Endothelial cell of umbilical vein (primary cell): ENCODE measurements at regions not wholly inside any gene's neighbourhood (a gene's known extent, or its start where the extent isn't known, plus 50 kb on each side); places are given as distances from the start of the nearest gene placed in this dataset.

Experiments used
- BruUV-seq: library from RNA; stranded (reverse); fragments of 400-500 nt; replicated peaks from 2 replicates; lab custom pipeline; 2021; lab: Mats Ljungman, UMichigan
- CTCF ChIA-PET: fragments of 300-600, 350-600 bp; sonication (Branson Sonifier 250); formaldehyde crosslinking; loops from one replicate; lab custom pipeline; 2021; ENCODE audit warnings: antibody characterized with exemption, inconsistent platforms; lab: Charles Lee
- POLR2A ChIA-PET: fragments of 300-600, 350-600 bp; sonication (Branson Sonifier 250); formaldehyde crosslinking; loops from one replicate; lab custom pipeline; 2021; ENCODE audit warnings: antibody characterized with exemption, inconsistent platforms; lab: Charles Lee
- DNase-seq: peaks from one replicate; pipeline ENCODE4 v3.0.0-alpha.2; 2011; ENCODE audit warnings: low read depth, low spot score
- FAIRE-seq: peaks from 2 replicates; lab custom pipeline; 2011; peaks lifted over from hg19 to GRCh38; lab: Jason Lieb, UNC
- H2AFZ ChIP-seq: 2 replicates; pipeline ENCODE4 v1.6.0; 2012; ENCODE audit warnings: low read depth, low read length, control low read depth, inconsistent platforms
- H3K27ac ChIP-seq: 2 replicates; pipeline ENCODE4 v1.5.1; 2011; ENCODE audit warnings: low read depth, mild to moderate bottlenecking, control low read depth, low read length, moderate library complexity; ENCODE audit not compliant: insufficient read depth
- H3K27me3 ChIP-seq, 2 experiments: 2 replicates each; pipeline versions ENCODE4 v1.6.0 to v1.6.1; 2011; ENCODE audit warnings: low read length in 2 of 2, mixed read lengths in 1 of 2; ENCODE audit not compliant: control insufficient read depth in 2 of 2, insufficient read depth in 2 of 2
- H3K36me3 ChIP-seq, 2 experiments: 2 replicates in 1 of 2; 3 replicates in 1 of 2; pipeline ENCODE4 v1.5.1; 2011; ENCODE audit warnings: low read length in 2 of 2, mild to moderate bottlenecking in 1 of 2, moderate library complexity in 1 of 2; ENCODE audit not compliant: control insufficient read depth in 2 of 2, insufficient read depth in 2 of 2; ENCODE audit errors: extremely low read depth in 1 of 2
- H3K4me1 ChIP-seq: 3 replicates; pipeline ENCODE4 v1.5.1; 2011; ENCODE audit warnings: mild to moderate bottlenecking, low read length; ENCODE audit not compliant: control insufficient read depth, insufficient read depth; ENCODE audit errors: extremely low read depth
- H3K4me2 ChIP-seq: 2 replicates; pipeline ENCODE4 v1.6.1; 2011; ENCODE audit warnings: low read length, control low read depth, mixed read lengths; ENCODE audit not compliant: insufficient read depth
- H3K4me3 ChIP-seq, 3 experiments: fragments of 200-600 bp in 1 of 3; sonication (generic), shearing (Covaris generic) in 1 of 3; replicated peaks in 1 of 3; 2 replicates each; pipeline ENCODE4 v1.5.1; 2011 to 2016; ENCODE audit warnings: control low read depth in 3 of 3, low read length in 3 of 3, mild to moderate bottlenecking in 2 of 3, inconsistent platforms in 1 of 3, low read depth in 1 of 3, moderate library complexity in 1 of 3; ENCODE audit not compliant: insufficient read depth in 1 of 3
- H3K79me2 ChIP-seq: 2 replicates; pipeline ENCODE4 v1.6.0; 2012; ENCODE audit warnings: low read length, inconsistent platforms; ENCODE audit not compliant: control insufficient read depth, insufficient read depth
- H3K9ac ChIP-seq: replicated peaks from 2 replicates; pipeline ENCODE3; 2011; ENCODE audit warnings: low read length, control low read depth; ENCODE audit not compliant: insufficient read depth; ENCODE audit errors: extremely low read depth
- H3K9me1 ChIP-seq: replicated peaks from 3 replicates; pipeline ENCODE4 v1.6.0; 2011; ENCODE audit warnings: mild to moderate bottlenecking, low read length; ENCODE audit not compliant: control insufficient read depth, insufficient read depth; ENCODE audit errors: extremely low read depth
- H3K9me3 ChIP-seq: replicated peaks from 2 replicates; pipeline ENCODE4 v1.5.1; 2012; ENCODE audit warnings: low read length, inconsistent platforms; ENCODE audit not compliant: control insufficient read depth, insufficient read depth
- H4K20me1 ChIP-seq: replicated peaks from 2 replicates; pipeline ENCODE3; 2011; ENCODE audit warnings: mild to moderate bottlenecking, low read length; ENCODE audit not compliant: control insufficient read depth, insufficient read depth; ENCODE audit errors: extremely low read depth
- CTCF ChIP-seq, 2 donors: IDR thresholded peaks; 1 replicate in 1 of 2; 2 replicates in 1 of 2; pipeline ENCODE4 v1.5.1; 2011; ENCODE audit warnings: low read length in 2 of 2, mild to moderate bottlenecking in 2 of 2, moderate library complexity in 2 of 2, control low read depth in 1 of 2, inconsistent platforms in 1 of 2, low read depth in 1 of 2; ENCODE audit not compliant: insufficient read depth in 1 of 2; ENCODE audit errors: extremely low read depth in 1 of 2
- EZH2 ChIP-seq: IDR thresholded peaks from 2 replicates; pipeline ENCODE4 v1.6.1; 2012; ENCODE audit warnings: borderline replicate concordance, low read depth, mild to moderate bottlenecking, moderate library complexity, low read length, inconsistent platforms; ENCODE audit not compliant: severe bottlenecking
- FOS ChIP-seq: IDR thresholded peaks from 2 replicates; pipeline ENCODE4 v1.6.1; 2011; ENCODE audit warnings: mild to moderate bottlenecking, low read length, moderate library complexity, borderline replicate concordance; ENCODE audit not compliant: insufficient read depth
- GATA2 ChIP-seq: IDR thresholded peaks from 2 replicates; pipeline ENCODE4 v1.7.0; 2011; ENCODE audit warnings: low read depth, mild to moderate bottlenecking, moderate library complexity, mixed read lengths, low read length; ENCODE audit not compliant: insufficient read length, insufficient read depth
- JUN ChIP-seq: IDR thresholded peaks from 2 replicates; pipeline ENCODE4 v1.6.1; 2011; ENCODE audit warnings: borderline replicate concordance, low read depth; ENCODE audit not compliant: insufficient read length, insufficient read depth
- MAX ChIP-seq: IDR thresholded peaks from 2 replicates; pipeline ENCODE4 v1.6.1; 2011; ENCODE audit not compliant: insufficient read depth, insufficient read length
- MYC ChIP-seq: IDR thresholded peaks from one replicate; pipeline ENCODE4 v1.6.1; 2011; ENCODE audit warnings: mild to moderate bottlenecking, low read depth, low read length
- POLR2A ChIP-seq: IDR thresholded peaks from 2 replicates; pipeline ENCODE4 v1.6.1; 2012; ENCODE audit warnings: low read depth, mild to moderate bottlenecking, control low read depth, low read length
- POLR2AphosphoS5 ChIP-seq: IDR thresholded peaks from 2 replicates; pipeline ENCODE4 v1.6.1; 2012; ENCODE audit warnings: low read depth, mild to moderate bottlenecking, control low read depth, low read length, moderate library complexity; ENCODE audit not compliant: insufficient read depth
- dilution Hi-C: fragments of 300-500 bp; cut with MboI; formaldehyde crosslinking; loops from one replicate; pipeline ENCODE4 v1.15.0; 2019; ENCODE audit warnings: low sequenced_read_pairs; ENCODE audit not compliant: extremely low pct_ligation_motif_present
- intact Hi-C: fragments of 100-400 bp; cut with micrococcal nuclease; formaldehyde crosslinking; loops from one replicate; pipeline ENCODE4 v1.10.0; 2022

- dilution Hi-C loops (no loop called here), intact Hi-C loops (no loop called here)
- no peaks in the 10 kb centered on the region for H3K9me3 ChIP-seq
- H3K4me3 ChIP-seq, result no peak overlapping the region
- ChIA-PET CTCF (interaction anchor here (0.6 to 4.3 kb wide), 5 partner anchors 10 to 1868 kb away, joined by 3 to 22 read pairs (median 4); no protein-coding TSS in a partner anchor), POLR2A (no interaction called here)
- H3K36me3 ChIP-seq, result no peaks in the 10 kb centered on the region
- DNase-seq (no peak), FAIRE-seq (no peak)
- H3K4me2 ChIP-seq, result no peak overlapping the region
- H3K4me1 ChIP-seq, result no peaks in the 10 kb centered on the region
- no peak overlapping the region for H3K9ac ChIP-seq
- no peak overlapping the region for H2AFZ ChIP-seq
- no TSS peak for BruUV-seq
- peaks cover 42 to 51% of the 10 kb centered on the region in 2 experiments for H3K27me3 ChIP-seq
- H3K79me2 ChIP-seq, result no peaks in the 10 kb centered on the region
- H3K9me1 ChIP-seq, result no peaks in the 10 kb centered on the region
- H4K20me1 ChIP-seq, result no peaks in the 10 kb centered on the region
- no peak overlapping the region for H3K27ac ChIP-seq
- TF ChIP-seq EZH2, result no peak
- TF ChIP-seq JUN, result no peak
- TF ChIP-seq GATA2, result no peak
- TF ChIP-seq MAX, result no peak
- no peak for TF ChIP-seq POLR2AphosphoS5
- no peak for TF ChIP-seq POLR2A
- TF ChIP-seq FOS, result no peak
- no peak for TF ChIP-seq MYC
- TF ChIP-seq CTCF (IDR thresholded peaks at IDR 0.05; ENCODE audit: extremely low read depth in 1 of 2, insufficient read depth in 1 of 2, low read depth in 1 of 2, low read length in 2 of 2), result no peak
These were observed 69.6 kb upstream of the OLIG2 start for GRCh38 chr21:32956061-32956656.
